Effector memory CD8-positive, alpha-beta T cell (primary cell): ENCODE measurements at regions not wholly inside any gene's neighbourhood (a gene's known extent, or its start where the extent isn't known, plus 50 kb on each side); places are given as distances from the start of the nearest gene placed in this dataset.

Experiments
- ATAC-seq: fragments of 150-1000 bp; cut with Tn5 transposase; replicated peaks from 2 replicates; pipeline ENCODE4 v1.10.0; 2021; ENCODE audit warnings: mild to moderate bottlenecking, moderate library complexity
- DNase-seq, 3 experiments: peaks; one replicate each; pipeline ENCODE4 v3.0.0; 2021
- H3K27ac Mint-ChIP-seq, 2 donors: one replicate each; pipeline ENCODE4 v1.8.0; 2022; ENCODE audit warnings: mild to moderate bottlenecking in 2 of 2, mixed read lengths in 2 of 2, moderate library complexity in 2 of 2
- H3K27me3 Mint-ChIP-seq, 2 donors: one replicate each; pipeline ENCODE4 v1.8.0; 2022; ENCODE audit warnings: mixed read lengths in 2 of 2
- H3K36me3 Mint-ChIP-seq: one replicate; pipeline ENCODE4 v1.8.0; 2022; ENCODE audit warnings: mild to moderate bottlenecking, moderate library complexity, mixed read lengths; ENCODE audit not compliant: insufficient read depth
- H3K4me1 Mint-ChIP-seq, 2 donors: one replicate each; pipeline ENCODE4 v1.8.0; 2022; ENCODE audit warnings: low read depth in 2 of 2, mixed read lengths in 2 of 2
- H3K4me3 Mint-ChIP-seq, 2 donors: one replicate each; pipeline ENCODE4 v1.8.0; 2022; ENCODE audit warnings: mild to moderate bottlenecking in 2 of 2, mixed read lengths in 2 of 2, moderate library complexity in 2 of 2
- H3K9me3 Mint-ChIP-seq, 2 donors: one replicate each; pipeline ENCODE4 v1.8.0; 2022; ENCODE audit warnings: mixed read lengths in 2 of 2

GRCh38 chr15:69893086-69893485, 204.6 kb downstream of the TLE3 start:
- H3K36me3 Mint-ChIP-seq = no peaks in the 10 kb centered on the region
- ATAC-seq = no peak
- peaks cover 31 to 50% of the 10 kb centered on the region in 2 donors for H3K27me3 Mint-ChIP-seq
- no peak for DNase-seq
- no peaks in the 10 kb centered on the region for H3K4me1 Mint-ChIP-seq
- H3K4me3 Mint-ChIP-seq = no peak overlapping the region
- no peaks in the 10 kb centered on the region for H3K9me3 Mint-ChIP-seq
- no peak overlapping the region for H3K27ac Mint-ChIP-seq

DNA sequence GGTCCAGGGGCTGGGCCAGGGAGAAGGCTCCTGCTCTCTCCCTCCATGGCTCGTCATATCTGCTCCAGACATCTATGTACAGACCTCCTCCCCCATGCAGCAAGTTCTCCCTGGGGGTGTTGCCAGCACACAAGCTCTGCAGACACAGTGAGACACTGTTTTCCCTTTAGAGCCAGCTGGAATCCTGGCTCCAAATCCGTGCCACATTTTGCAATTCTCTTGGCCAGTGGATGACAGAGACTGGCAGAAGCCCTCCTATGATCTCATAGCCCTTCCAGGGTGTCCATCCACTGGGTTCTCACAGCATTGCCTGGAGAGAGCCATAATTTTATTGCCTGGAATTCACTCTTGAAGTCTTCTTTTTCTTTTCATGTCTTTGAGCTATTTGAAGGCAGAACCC, 203.9 kb downstream of the TLE3 start:
- H3K4me1 Mint-ChIP-seq = no peaks in the 10 kb centered on the region
- no peaks in the 10 kb centered on the region for H3K36me3 Mint-ChIP-seq
- H3K9me3 Mint-ChIP-seq = no peaks in the 10 kb centered on the region
- DNase-seq (no peak), ATAC-seq (no peak)
- H3K27ac Mint-ChIP-seq = no peak overlapping the region
- H3K4me3 Mint-ChIP-seq = no peak overlapping the region
- H3K27me3 Mint-ChIP-seq = peaks cover 31 to 51% of the 10 kb centered on the region in 2 donors

GRCh38 chr15:69895202-69895601, 202.5 kb downstream of the TLE3 start:
- Mint-ChIP-seq H3K9me3 (no peaks in the 10 kb centered on the region), H3K27me3 (peaks cover 31 to 51% of the 10 kb centered on the region in 2 donors), H3K36me3 (no peaks in the 10 kb centered on the region), H3K27ac (no peak overlapping the region), H3K4me3 (no peak overlapping the region), H3K4me1 (no peaks in the 10 kb centered on the region)
- DNase-seq (no peak), ATAC-seq (no peak)

DNA sequence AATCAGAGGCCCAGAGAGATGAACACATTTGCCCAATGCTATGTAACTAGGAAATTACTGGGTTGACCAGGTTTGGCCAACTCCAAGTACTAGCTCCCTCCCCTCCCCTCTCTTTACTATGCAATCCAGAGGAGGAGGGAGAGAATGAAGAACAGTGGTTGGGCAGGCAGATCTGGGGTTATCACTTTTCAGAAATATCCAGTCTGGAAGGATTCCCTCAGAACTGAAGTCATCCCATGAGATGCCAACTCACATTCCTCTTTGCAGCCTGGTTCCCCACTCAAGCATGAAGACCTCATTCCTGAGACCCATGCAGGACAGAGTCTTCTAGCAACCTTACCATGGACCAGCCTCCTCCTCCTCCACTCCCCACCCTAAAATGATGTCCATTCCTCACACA, 201.1 kb downstream of the TLE3 start:
- Mint-ChIP-seq H3K9me3 (no peaks in the 10 kb centered on the region), H3K4me1 (no peaks in the 10 kb centered on the region), H3K27ac (no peak overlapping the region), H3K27me3 (peaks cover 31 to 51% of the 10 kb centered on the region in 2 donors), H3K36me3 (no peaks in the 10 kb centered on the region), H3K4me3 (no peak overlapping the region)
- no peak for ATAC-seq
- no peak for DNase-seq

- Mint-ChIP-seq H3K4me1 (no peaks in the 10 kb centered on the region), H3K9me3 (no peaks in the 10 kb centered on the region), H3K27ac (no peak overlapping the region), H3K4me3 (no peak overlapping the region), H3K36me3 (no peaks in the 10 kb centered on the region), H3K27me3 (peaks cover 31 to 51% of the 10 kb centered on the region in 2 donors)
- DNase-seq = no peak
- no peak for ATAC-seq
These were observed 200.7 kb downstream of the TLE3 start for GRCh38 chr15:69897061-69897460.

DNA sequence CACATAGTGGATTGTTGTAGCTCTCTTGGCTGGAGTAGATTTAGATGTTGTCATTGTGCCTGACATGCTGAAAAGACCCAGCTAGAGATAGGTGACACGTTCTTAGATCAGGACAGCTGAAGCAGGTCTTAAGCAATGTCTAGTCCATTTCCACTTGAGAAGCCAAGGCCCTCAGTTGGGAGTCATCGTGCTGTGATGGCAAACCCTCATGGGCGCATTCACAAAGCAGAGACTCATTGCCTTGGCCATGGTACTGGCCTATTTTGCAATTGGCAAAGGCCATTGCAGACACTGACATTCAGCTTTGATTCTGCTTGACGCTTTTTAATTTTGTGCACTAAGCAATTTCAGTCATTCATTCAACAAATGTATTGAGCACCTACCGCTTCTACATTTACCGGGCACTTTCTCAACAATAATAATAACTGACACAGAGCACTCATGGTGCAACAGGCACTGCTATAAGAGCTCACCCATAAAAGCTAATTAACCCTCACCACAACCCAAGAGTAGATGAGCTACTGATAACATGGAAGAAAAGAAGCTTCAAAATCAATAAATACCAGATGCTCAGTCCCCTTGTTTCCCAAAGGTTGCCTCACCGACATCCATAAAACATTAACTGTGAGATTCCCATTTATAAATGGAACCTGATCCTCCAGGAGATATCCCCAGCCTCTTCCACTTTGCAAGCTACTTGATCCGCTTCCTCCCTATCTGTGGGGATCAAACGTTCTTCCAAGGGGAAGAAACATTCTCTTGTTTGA, 200.1 kb downstream of the TLE3 start:
- Mint-ChIP-seq H3K4me1 (no peaks in the 10 kb centered on the region), H3K27ac (no peak overlapping the region), H3K27me3 (peaks cover 31 to 51% of the 10 kb centered on the region in 2 donors), H3K36me3 (no peaks in the 10 kb centered on the region), H3K9me3 (no peaks in the 10 kb centered on the region), H3K4me3 (no peak overlapping the region)
- no peak for DNase-seq
- ATAC-seq = no peak

- Mint-ChIP-seq H3K4me3 (no peak overlapping the region), H3K9me3 (no peaks in the 10 kb centered on the region), H3K27ac (no peak overlapping the region), H3K27me3 (peaks cover 30 to 47% of the 10 kb centered on the region in 2 donors), H3K36me3 (no peaks in the 10 kb centered on the region), H3K4me1 (no peaks in the 10 kb centered on the region)
- no peak for DNase-seq
- no peak for ATAC-seq
These were observed 199.5 kb downstream of the TLE3 start for GRCh38 chr15:69898243-69898642.

DNA sequence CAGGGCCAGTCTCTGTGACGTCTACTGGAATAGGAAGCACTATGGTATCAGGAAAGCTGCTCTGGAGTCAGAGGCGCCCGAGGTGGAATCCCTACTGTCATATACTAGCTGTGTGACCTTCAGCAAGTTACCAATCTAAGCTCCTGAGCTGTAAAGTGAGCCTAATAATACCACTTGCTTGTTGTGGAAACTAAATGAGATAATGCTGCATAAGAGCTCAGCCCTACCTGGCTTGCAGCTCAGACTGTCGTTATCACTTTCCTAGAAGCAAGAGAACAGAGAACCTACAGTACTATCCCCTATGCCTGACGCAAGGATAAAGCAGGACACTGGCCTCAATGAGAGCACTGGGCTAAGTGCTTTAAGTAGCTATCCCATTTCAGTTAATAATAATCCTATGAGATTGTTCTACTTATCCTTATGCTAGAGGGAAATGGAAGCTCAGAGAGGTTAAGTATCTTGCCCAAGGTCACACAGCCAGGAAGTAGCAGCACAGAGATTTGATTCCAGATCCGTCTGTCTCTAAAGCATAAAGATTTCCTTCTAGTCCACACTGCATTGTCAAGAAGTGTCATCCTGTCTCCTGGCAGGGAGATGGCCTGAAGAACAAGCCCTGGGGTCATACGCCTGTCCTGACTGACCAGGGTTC, 195.2 kb downstream of the TLE3 start:
- DNase-seq = no peak
- no peaks in the 10 kb centered on the region for H3K9me3 Mint-ChIP-seq
- H3K4me1 Mint-ChIP-seq = no peaks in the 10 kb centered on the region
- H3K27ac Mint-ChIP-seq = no peak overlapping the region
- H3K36me3 Mint-ChIP-seq = no peaks in the 10 kb centered on the region
- H3K4me3 Mint-ChIP-seq = no peak overlapping the region
- H3K27me3 Mint-ChIP-seq = peaks cover 0 to 7% of the 10 kb centered on the region in 2 donors
- no peak for ATAC-seq

DNA sequence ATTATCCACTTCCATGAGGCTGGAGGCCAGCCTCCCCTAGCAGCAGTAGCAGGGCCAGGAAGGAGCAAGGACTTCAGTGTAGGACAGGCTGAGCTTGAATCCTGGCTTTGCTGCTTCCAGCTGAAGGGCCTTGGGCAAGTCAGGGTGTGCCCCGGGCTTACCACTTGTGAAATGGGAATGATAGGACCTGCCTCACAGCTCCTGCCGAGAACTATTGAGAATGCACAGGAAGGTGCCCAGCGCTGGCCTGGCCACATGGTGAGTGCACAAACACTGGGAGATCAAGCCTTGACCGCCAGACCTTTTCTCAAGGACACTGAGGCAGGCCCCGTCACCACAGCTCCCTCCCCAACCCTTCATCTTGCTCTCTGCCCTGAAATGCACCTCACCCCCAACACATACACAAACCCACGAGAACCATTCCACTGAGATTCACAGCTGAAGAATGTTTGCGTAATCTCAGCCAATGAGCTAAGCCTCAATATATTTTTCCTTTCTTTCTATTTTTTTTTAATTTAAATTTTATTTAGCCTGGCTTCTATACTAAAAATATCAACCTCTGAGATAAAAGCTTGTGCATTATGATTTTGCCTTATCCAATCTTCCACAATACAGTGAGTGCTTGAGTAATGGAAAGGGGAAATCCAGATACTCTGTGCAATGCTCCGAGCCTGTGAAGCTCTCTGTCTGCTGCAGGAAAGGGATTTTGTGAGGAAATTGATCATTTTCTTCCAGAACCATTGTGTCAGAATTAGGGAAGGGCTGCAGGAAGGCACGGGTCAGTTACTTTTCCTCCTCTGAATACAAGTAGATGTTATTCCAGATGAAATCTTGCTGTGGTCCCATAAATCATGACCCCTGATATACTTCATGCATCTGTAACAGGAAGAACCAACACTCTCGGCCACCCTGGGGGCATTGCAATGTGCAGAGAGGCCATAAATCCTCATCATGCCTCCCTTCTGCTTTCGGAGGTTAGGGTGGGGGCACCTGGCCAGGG, 193.9 kb downstream of the TLE3 start:
- DNase-seq = no peak

DNA sequence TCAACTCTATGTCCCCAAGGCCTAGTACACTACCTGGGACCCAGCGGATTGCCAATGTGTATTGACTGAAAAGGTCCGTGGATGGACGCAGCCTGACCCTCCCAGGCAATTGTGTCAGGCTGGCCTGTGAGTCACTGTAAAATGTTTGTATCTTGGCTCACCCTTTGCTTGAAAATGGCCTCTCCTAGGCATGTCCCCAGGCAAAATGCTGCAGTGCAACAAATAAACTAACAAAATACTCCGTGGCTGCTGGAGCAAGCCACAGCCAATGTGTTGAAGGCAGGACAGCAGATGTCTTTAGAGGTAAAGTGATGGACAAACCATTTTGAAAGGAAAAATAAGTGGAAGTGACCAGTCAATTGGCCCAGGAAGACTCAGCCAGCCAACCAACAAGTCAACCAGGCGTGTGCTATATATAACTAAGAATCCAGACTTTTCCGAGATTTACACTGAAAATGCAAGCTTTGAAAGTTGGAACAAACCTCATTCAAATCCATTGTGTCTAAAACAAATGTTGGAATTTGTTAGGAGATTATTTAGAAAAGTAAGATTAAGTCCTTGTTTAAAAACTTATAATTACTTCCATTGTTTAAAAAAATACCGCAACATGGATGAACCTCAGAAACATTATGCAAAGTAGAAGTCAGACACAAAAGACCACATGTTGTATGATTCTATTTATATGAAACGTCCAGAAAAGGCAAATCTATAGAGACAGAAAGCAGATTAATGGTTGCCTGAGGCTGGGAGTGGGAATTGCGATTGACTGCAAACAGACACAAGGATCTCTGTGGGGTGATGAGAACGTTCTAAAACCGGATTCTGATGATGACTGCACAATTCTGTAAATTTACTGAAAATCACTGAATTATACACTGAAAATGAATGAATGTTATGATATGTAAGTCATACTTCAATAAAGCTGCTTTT, 191.2 kb downstream of the TLE3 start:
- ATAC-seq = no peak
- Mint-ChIP-seq H3K27me3 (no peaks in the 10 kb centered on the region), H3K4me3 (no peak overlapping the region), H3K9me3 (no peaks in the 10 kb centered on the region), H3K4me1 (no peaks in the 10 kb centered on the region), H3K27ac (no peak overlapping the region), H3K36me3 (no peaks in the 10 kb centered on the region)
- no peak for DNase-seq

More for the DNA sequence above, 193.9 kb downstream of the TLE3 start:
- Mint-ChIP-seq H3K27ac (no peak overlapping the region), H3K36me3 (no peaks in the 10 kb centered on the region), H3K4me1 (no peaks in the 10 kb centered on the region), H3K9me3 (no peaks in the 10 kb centered on the region), H3K4me3 (no peak overlapping the region), H3K27me3 (no peaks in the 10 kb centered on the region)
- ATAC-seq = no peak

DNA sequence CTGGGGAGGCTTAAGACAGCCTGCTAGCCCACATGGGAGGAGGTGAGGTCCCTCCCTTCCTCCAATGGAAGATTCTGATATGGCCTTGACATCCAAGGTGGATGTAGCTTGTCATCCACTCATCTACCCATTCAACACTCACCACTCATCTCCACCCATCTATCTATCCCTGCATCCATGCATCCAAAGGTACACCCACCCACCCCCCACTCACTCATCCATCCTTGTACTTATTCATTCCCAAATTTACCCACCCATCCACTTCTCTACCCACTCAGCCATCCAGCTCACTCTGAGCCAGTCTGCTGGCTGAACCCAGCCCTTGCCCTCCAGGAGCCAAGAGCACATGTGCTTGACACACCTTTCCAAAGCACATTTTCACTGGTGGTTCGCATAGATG, 189.7 kb downstream of the TLE3 start:
- ATAC-seq = no peak
- H3K4me3 Mint-ChIP-seq = no peak overlapping the region
- H3K27ac Mint-ChIP-seq = no peak overlapping the region
- no peaks in the 10 kb centered on the region for H3K9me3 Mint-ChIP-seq
- DNase-seq = no peak
- H3K4me1 Mint-ChIP-seq = no peaks in the 10 kb centered on the region
- no peaks in the 10 kb centered on the region for H3K27me3 Mint-ChIP-seq
- H3K36me3 Mint-ChIP-seq = no peaks in the 10 kb centered on the region

GRCh38 chr15:69908590-69909420, 188.9 kb downstream of the TLE3 start:
- Mint-ChIP-seq H3K27ac (no peak overlapping the region), H3K9me3 (no peaks in the 10 kb centered on the region), H3K36me3 (no peaks in the 10 kb centered on the region), H3K4me3 (no peak overlapping the region), H3K27me3 (peaks cover 0 to 5% of the 10 kb centered on the region in 2 donors), H3K4me1 (no peaks in the 10 kb centered on the region)
- no peak for DNase-seq
- no peak for ATAC-seq
